H9 (cell line): ENCODE measurements at regions not wholly inside any gene's neighbourhood (a gene's known extent, or its start where the extent isn't known, plus 50 kb on each side); places are given as distances from the start of the nearest gene placed in this dataset.

Experiments
- DNase-seq: peaks from one replicate; pipeline ENCODE4 v3.0.0-alpha.2; 2017
- H2AFZ ChIP-seq: one replicate; pipeline ENCODE4 v1.6.1; 2013; ENCODE audit warnings: mild to moderate bottlenecking, low read length, control low read depth, moderate library complexity
- H2AK5ac ChIP-seq: 2 replicates; pipeline ENCODE4 v1.6.1; 2013; ENCODE audit warnings: low read length, control low read depth, mixed read lengths; ENCODE audit not compliant: insufficient read length
- H2BK120ac ChIP-seq: one replicate; pipeline ENCODE4 v1.6.1; 2013; ENCODE audit warnings: low read depth, mild to moderate bottlenecking, low read length, control low read depth, inconsistent platforms; ENCODE audit not compliant: poor library complexity, severe bottlenecking
- H2BK12ac ChIP-seq: 2 replicates; pipeline ENCODE4 v1.6.1; 2013; ENCODE audit warnings: low read length, control low read depth, mixed read lengths, low read depth; ENCODE audit not compliant: insufficient read length
- H2BK15ac ChIP-seq: 2 replicates; pipeline ENCODE4 v1.6.1; 2013; ENCODE audit warnings: low read depth, low read length, control low read depth
- H2BK20ac ChIP-seq: one replicate; pipeline ENCODE4 v1.6.1; 2013; ENCODE audit warnings: low read depth, mild to moderate bottlenecking, low read length, control low read depth, inconsistent platforms; ENCODE audit not compliant: poor library complexity, severe bottlenecking
- H2BK5ac ChIP-seq: 2 replicates; pipeline ENCODE4 v1.6.1; 2013; ENCODE audit warnings: low read length, control low read depth, mixed read lengths; ENCODE audit not compliant: insufficient read length
- H3K14ac ChIP-seq: 2 replicates; pipeline ENCODE4 v1.6.1; 2013; ENCODE audit warnings: low read length, control low read depth; ENCODE audit not compliant: insufficient read depth
- H3K18ac ChIP-seq: 2 replicates; pipeline ENCODE4 v1.6.1; 2013; ENCODE audit warnings: low read depth, mild to moderate bottlenecking, mixed read lengths, low read length, control low read depth; ENCODE audit not compliant: insufficient read length
- H3K23ac ChIP-seq: 2 replicates; pipeline ENCODE4 v1.6.1; 2013; ENCODE audit warnings: low read length, control low read depth, mixed read lengths, low read depth; ENCODE audit not compliant: insufficient read length
- H3K23me2 ChIP-seq: 2 replicates; pipeline ENCODE4 v1.6.1; 2013; ENCODE audit warnings: low read depth, mild to moderate bottlenecking, mixed read lengths, low read length, control low read depth; ENCODE audit not compliant: insufficient read length, poor library complexity, severe bottlenecking
- H3K27ac ChIP-seq: 2 replicates; pipeline ENCODE4 v1.5.1; 2013; ENCODE audit warnings: low read length, control low read depth, mixed read lengths, low read depth; ENCODE audit not compliant: insufficient read length
- H3K27me3 ChIP-seq: 2 replicates; pipeline ENCODE4 v1.6.1; 2013; ENCODE audit warnings: low read length, control low read depth, inconsistent platforms; ENCODE audit not compliant: insufficient read depth
- H3K4ac ChIP-seq: 2 replicates; pipeline ENCODE4 v1.6.1; 2013; ENCODE audit warnings: low read depth, mild to moderate bottlenecking, control low read depth, inconsistent platforms, low read length, moderate library complexity
- H3K4me1 ChIP-seq: 2 replicates; pipeline ENCODE4 v1.6.1; 2013; ENCODE audit warnings: low read length, control low read depth, inconsistent platforms; ENCODE audit not compliant: insufficient read depth
- H3K4me2 ChIP-seq: 2 replicates; pipeline ENCODE4 v1.6.1; 2013; ENCODE audit warnings: low read length, control low read depth, mixed read lengths; ENCODE audit not compliant: insufficient read length, insufficient read depth
- H3K56ac ChIP-seq: 2 replicates; pipeline ENCODE4 v1.6.1; 2013; ENCODE audit warnings: low read depth, mild to moderate bottlenecking, mixed read lengths, low read length, control low read depth; ENCODE audit not compliant: insufficient read length
- H3K79me1 ChIP-seq: 2 replicates; pipeline ENCODE4 v1.6.1; 2013; ENCODE audit warnings: low read depth, mild to moderate bottlenecking, moderate library complexity, low read length, control low read depth, inconsistent platforms; ENCODE audit not compliant: insufficient read depth, poor library complexity, severe bottlenecking
- H3K79me2 ChIP-seq: 2 replicates; pipeline ENCODE4 v1.6.1; 2013; ENCODE audit warnings: low read length, control low read depth, inconsistent platforms; ENCODE audit not compliant: insufficient read depth
- H3K9ac ChIP-seq: 2 replicates; pipeline ENCODE4 v1.6.1; 2013; ENCODE audit warnings: low read length, control low read depth, mixed read lengths; ENCODE audit not compliant: insufficient read length; ENCODE audit errors: extremely low read depth
- H3K9me3 ChIP-seq: one replicate; pipeline ENCODE4 v1.6.1; 2013; ENCODE audit warnings: low read depth, low read length, inconsistent platforms; ENCODE audit not compliant: control insufficient read depth
- H3T11ph ChIP-seq: one replicate; pipeline ENCODE4 v1.6.1; 2013; ENCODE audit warnings: mild to moderate bottlenecking, low read length, control low read depth, inconsistent platforms
- H4K20me1 ChIP-seq: one replicate; pipeline ENCODE4 v1.6.1; 2013; ENCODE audit not compliant: control insufficient read depth, insufficient read length, insufficient read depth
- H4K5ac ChIP-seq: 2 replicates; pipeline ENCODE4 v1.6.1; 2013; ENCODE audit warnings: low read depth, mild to moderate bottlenecking, mixed read lengths, low read length, control low read depth; ENCODE audit not compliant: insufficient read length
- H4K8ac ChIP-seq: replicated peaks from 2 replicates; pipeline ENCODE4 v1.6.1; 2013; ENCODE audit warnings: low read length, control low read depth, mixed read lengths, low read depth; ENCODE audit not compliant: insufficient read length
- H4K91ac ChIP-seq: 2 replicates; pipeline ENCODE4 v1.6.1; 2013; ENCODE audit warnings: low read depth, mild to moderate bottlenecking, moderate library complexity, mixed read lengths, low read length, control low read depth; ENCODE audit not compliant: insufficient read length
- H3K27ac Mint-ChIP-seq, 3 experiments: 2 replicates in 2 of 3; 3 replicates in 1 of 3; pipeline ENCODE4 v1.8.0; 2020 to 2021; ENCODE audit warnings: mixed read lengths in 3 of 3, mild to moderate bottlenecking in 1 of 3, moderate library complexity in 1 of 3
- H3K27me3 Mint-ChIP-seq: 2 replicates; pipeline ENCODE4 v1.8.0; 2021; ENCODE audit warnings: low read depth, mild to moderate bottlenecking, moderate library complexity, mixed read lengths
- H3K36me3 Mint-ChIP-seq, 3 experiments: 2 replicates in 2 of 3; 3 replicates in 1 of 3; pipeline ENCODE4 v1.8.0; 2020 to 2021; ENCODE audit warnings: low read depth in 3 of 3, mixed read lengths in 3 of 3; ENCODE audit not compliant: insufficient read depth in 1 of 3
- H3K4me1 Mint-ChIP-seq, 2 experiments: 2 replicates each; pipeline ENCODE4 v1.8.0; 2020; ENCODE audit warnings: mixed read lengths in 2 of 2
- H3K4me3 Mint-ChIP-seq, 2 experiments: 2 replicates in 1 of 2; 3 replicates in 1 of 2; pipeline ENCODE4 v1.8.0; 2020 to 2021; ENCODE audit warnings: mild to moderate bottlenecking in 2 of 2, mixed read lengths in 2 of 2, moderate library complexity in 1 of 2
- H3K9me3 Mint-ChIP-seq, 2 experiments: 2 replicates in 1 of 2; 3 replicates in 1 of 2; pipeline ENCODE4 v1.8.0; 2020; ENCODE audit warnings: mild to moderate bottlenecking in 2 of 2, mixed read lengths in 2 of 2, moderate library complexity in 1 of 2
- WGBS: extraction: QIAGEN DNeasy Blood & Tissue Kit; methylation state at CpG from one replicate; pipeline ENCODE4 v1.1.7; 2013; ENCODE audit warnings: missing lambda C conversion rate, low lambda C conversion rate, mixed read lengths; ENCODE audit not compliant: insufficient read length; ENCODE audit errors: extremely low coverage; 5-methylcytosine and 5-hydroxymethylcytosine counted together
- TF ChIP-seq, protein P1 (sequence below): fragments of 200-600 bp; sonication (generic); conservative IDR thresholded peaks from 3 replicates; pipeline ENCODE4 v1.8.0; 2021; ENCODE audit warnings: antibody characterized with exemption, mild to moderate bottlenecking

DNA sequence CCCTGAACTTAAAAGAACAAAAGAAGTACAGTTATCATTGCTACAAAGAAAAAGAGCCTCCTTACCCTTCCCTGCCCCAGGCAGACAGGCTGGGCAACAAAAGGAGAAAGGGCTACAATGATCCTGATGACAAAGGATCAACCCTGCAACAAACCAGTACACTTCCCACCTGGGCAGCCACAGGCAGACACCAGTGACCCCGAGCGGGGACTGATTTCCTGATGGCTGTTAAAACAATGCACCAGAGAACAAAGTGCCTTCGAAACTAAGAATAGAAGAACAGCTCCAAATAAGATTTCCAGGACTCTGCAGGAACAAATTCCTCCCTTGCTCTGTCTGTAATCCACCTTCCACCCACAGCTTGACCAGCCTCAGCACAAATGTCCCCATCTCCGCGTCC, 106.3 kb upstream of the ARHGEF3 start:
- no peak overlapping the region for H3K4me3 Mint-ChIP-seq
- Histone ChIP-seq H3K4ac (no peak overlapping the region), H4K20me1 (no peaks in the 10 kb centered on the region), H3K56ac (no peak overlapping the region), H4K5ac (no peak overlapping the region), H3K23ac (no peak overlapping the region), H3K14ac (no peak overlapping the region), H3K23me2 (no peaks in the 10 kb centered on the region), H2BK5ac (no peak overlapping the region), H3K18ac (no peak overlapping the region), H3K9ac (no peak overlapping the region), H4K91ac (no peak overlapping the region), H2AFZ (no peak overlapping the region), H3K9me3 (no peaks in the 10 kb centered on the region), H3T11ph (peak overlapping the region; percentile 1), H4K8ac (no peak overlapping the region), H2AK5ac (no peak overlapping the region), H3K79me2 (no peaks in the 10 kb centered on the region), H3K4me2 (no peak overlapping the region), H2BK15ac (no peak overlapping the region), H2BK12ac (no peak overlapping the region), H3K27me3 (no peaks in the 10 kb centered on the region), H2BK120ac (no peak overlapping the region), H3K79me1 (no peaks in the 10 kb centered on the region), H3K27ac (no peak overlapping the region), H3K4me1 (no peaks in the 10 kb centered on the region), H2BK20ac (no peak overlapping the region)
- TF ChIP-seq, protein P1, sequence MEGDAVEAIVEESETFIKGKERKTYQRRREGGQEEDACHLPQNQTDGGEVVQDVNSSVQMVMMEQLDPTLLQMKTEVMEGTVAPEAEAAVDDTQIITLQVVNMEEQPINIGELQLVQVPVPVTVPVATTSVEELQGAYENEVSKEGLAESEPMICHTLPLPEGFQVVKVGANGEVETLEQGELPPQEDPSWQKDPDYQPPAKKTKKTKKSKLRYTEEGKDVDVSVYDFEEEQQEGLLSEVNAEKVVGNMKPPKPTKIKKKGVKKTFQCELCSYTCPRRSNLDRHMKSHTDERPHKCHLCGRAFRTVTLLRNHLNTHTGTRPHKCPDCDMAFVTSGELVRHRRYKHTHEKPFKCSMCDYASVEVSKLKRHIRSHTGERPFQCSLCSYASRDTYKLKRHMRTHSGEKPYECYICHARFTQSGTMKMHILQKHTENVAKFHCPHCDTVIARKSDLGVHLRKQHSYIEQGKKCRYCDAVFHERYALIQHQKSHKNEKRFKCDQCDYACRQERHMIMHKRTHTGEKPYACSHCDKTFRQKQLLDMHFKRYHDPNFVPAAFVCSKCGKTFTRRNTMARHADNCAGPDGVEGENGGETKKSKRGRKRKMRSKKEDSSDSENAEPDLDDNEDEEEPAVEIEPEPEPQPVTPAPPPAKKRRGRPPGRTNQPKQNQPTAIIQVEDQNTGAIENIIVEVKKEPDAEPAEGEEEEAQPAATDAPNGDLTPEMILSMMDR, result no peak
- H3K4me1 Mint-ChIP-seq, result no peaks in the 10 kb centered on the region; a peak in 1 of 4 replicates
- no peaks in the 10 kb centered on the region for H3K27me3 Mint-ChIP-seq
- no CpG with 5 or more reads among the region's 5 CpGs for WGBS
- no peaks in the 10 kb centered on the region for H3K36me3 Mint-ChIP-seq
- H3K9me3 Mint-ChIP-seq, result no peaks in the 10 kb centered on the region
- no peak for DNase-seq
- H3K27ac Mint-ChIP-seq, result no peak overlapping the region
